ENCODE measurements at regions not wholly inside any gene's neighbourhood (a gene's known extent, or its start where the extent isn't known, plus 50 kb on each side); places are given as distances from the start of the nearest gene placed in this dataset.

- intact Hi-C loops (cut with DNase I): loop anchor here in 1 of 2 donors (5.0 to 10.0 kb wide), 2 partner anchors 163 to 675 kb away; no protein-coding TSS in a partner anchor
- Histone ChIP-seq H3K27me3 (no peaks in the 10 kb centered on the region), H3K4me1 (replicated peaks in 1 of 2) (no peaks in the 10 kb centered on the region), H3K4me3 (no peak overlapping the region), H3K27ac (no peak overlapping the region), H3K36me3 (replicated peaks in 1 of 2) (no peaks in the 10 kb centered on the region), H3K9me3 (replicated peaks in 1 of 3) (no peaks in the 10 kb centered on the region)
- WGBS, 4 donors: 78 to 90% (median 87%) methylated on average over 3 of the region's 3 CpGs
- no peak for DNase-seq
- TF ChIP-seq CTCF (IDR thresholded peaks at IDR 0.05): no peak
- TF ChIP-seq POLR2A (IDR thresholded peaks at IDR 0.05): no peak
Observed at GRCh38 chr5:38187532-38187931, 70.8 kb upstream of the EGFLAM start.

GRCh38 chr5:38184627-38185026 lies 73.7 kb upstream of the EGFLAM start:
- no peaks in the 10 kb centered on the region for H3K27me3 ChIP-seq
- no peaks in the 10 kb centered on the region for H3K9me3 ChIP-seq (replicated peaks in 1 of 3)
- H3K4me3 ChIP-seq: no peak overlapping the region
- H3K4me1 ChIP-seq (replicated peaks in 1 of 2): no peaks in the 10 kb centered on the region
- 90 to 92% (median 91%) methylated on average over 3 of the region's 3 CpGs for WGBS, 4 donors
- no peaks in the 10 kb centered on the region for H3K36me3 ChIP-seq (replicated peaks in 1 of 2)
- DNase-seq: no peak
- intact Hi-C loops (cut with DNase I): loop anchor here in 1 of 2 donors (5.0 to 10.0 kb wide), 2 partner anchors 160 to 672 kb away; no protein-coding TSS in a partner anchor
- TF ChIP-seq POLR2A (IDR thresholded peaks at IDR 0.05): no peak
- TF ChIP-seq CTCF (IDR thresholded peaks at IDR 0.05): no peak
- no peak overlapping the region for H3K27ac ChIP-seq

GRCh38 chr5:38182991-38183390 lies 75.4 kb upstream of the EGFLAM start:
- Histone ChIP-seq H3K27me3 (no peaks in the 10 kb centered on the region), H3K9me3 (replicated peaks in 1 of 3) (no peaks in the 10 kb centered on the region), H3K27ac (no peak overlapping the region), H3K4me1 (replicated peaks in 1 of 2) (no peaks in the 10 kb centered on the region), H3K4me3 (no peak overlapping the region), H3K36me3 (replicated peaks in 1 of 2) (no peaks in the 10 kb centered on the region)
- 76 to 88% (median 86%) methylated on average over 7 of the region's 7 CpGs for WGBS, 4 donors
- TF ChIP-seq CTCF (IDR thresholded peaks at IDR 0.05) (no peak), POLR2A (IDR thresholded peaks at IDR 0.05) (no peak)
- intact Hi-C loops (cut with DNase I): loop anchor here in 1 of 2 donors (10.0 kb wide), 1 partner anchor 158 kb away; no protein-coding TSS in a partner anchor
- no peak for DNase-seq

GRCh38 chr5:38168029-38168428 lies 90.3 kb upstream of the EGFLAM start:
- no peaks in the 10 kb centered on the region for H3K4me1 ChIP-seq (replicated peaks in 1 of 2)
- no peaks in the 10 kb centered on the region for H3K27me3 ChIP-seq
- no peak for DNase-seq
- H3K4me3 ChIP-seq: no peak overlapping the region
- WGBS, 4 donors: 67 to 69% (median 68%) methylated on average over 2 of the region's 2 CpGs
- H3K9me3 ChIP-seq (replicated peaks in 1 of 3): no peaks in the 10 kb centered on the region
- intact Hi-C loops (cut with DNase I): no loop called here
- no peak overlapping the region for H3K27ac ChIP-seq
- TF ChIP-seq POLR2A (IDR thresholded peaks at IDR 0.05) (no peak), CTCF (IDR thresholded peaks at IDR 0.05) (no peak)
- no peaks in the 10 kb centered on the region for H3K36me3 ChIP-seq (replicated peaks in 1 of 2)

Data from adrenal gland (tissue), 9 donors.